ENCODE measurements at regions not wholly inside any gene's neighbourhood (a gene's known extent, or its start where the extent isn't known, plus 50 kb on each side); places are given as distances from the start of the nearest gene placed in this dataset.

DNA sequence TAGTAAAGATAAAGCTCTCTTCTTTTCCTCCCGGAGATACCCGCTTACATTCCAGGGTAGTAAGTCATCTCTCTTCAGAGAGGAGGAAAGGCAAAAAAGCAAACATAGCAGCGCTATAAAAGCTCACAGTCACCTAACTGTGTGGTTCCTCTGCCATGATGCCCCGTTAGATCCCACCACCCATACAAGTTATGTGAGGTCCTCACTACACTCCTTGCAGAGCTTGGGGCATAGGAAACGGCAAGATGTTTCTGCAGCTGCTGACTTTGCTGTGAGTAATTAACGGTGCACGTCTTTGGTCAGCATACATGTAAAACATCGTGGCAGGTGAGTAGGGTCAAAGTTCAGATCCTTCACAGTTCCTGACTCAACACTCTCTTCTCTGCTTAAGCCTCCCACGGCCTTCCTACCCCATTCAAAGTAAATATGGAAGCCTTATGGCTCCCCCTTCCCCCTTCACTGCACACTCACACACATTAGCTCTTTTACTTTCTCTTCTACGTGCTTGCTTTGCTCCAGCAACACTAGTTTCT is 218.9 kb downstream of the DIRAS2 start:
- no peak overlapping the region for H3K4me3 ChIP-seq (ENCODE audit: low read length)
- H3K9me3 Mint-ChIP-seq = no peaks in the 10 kb centered on the region
- TF ChIP-seq, protein P1, sequence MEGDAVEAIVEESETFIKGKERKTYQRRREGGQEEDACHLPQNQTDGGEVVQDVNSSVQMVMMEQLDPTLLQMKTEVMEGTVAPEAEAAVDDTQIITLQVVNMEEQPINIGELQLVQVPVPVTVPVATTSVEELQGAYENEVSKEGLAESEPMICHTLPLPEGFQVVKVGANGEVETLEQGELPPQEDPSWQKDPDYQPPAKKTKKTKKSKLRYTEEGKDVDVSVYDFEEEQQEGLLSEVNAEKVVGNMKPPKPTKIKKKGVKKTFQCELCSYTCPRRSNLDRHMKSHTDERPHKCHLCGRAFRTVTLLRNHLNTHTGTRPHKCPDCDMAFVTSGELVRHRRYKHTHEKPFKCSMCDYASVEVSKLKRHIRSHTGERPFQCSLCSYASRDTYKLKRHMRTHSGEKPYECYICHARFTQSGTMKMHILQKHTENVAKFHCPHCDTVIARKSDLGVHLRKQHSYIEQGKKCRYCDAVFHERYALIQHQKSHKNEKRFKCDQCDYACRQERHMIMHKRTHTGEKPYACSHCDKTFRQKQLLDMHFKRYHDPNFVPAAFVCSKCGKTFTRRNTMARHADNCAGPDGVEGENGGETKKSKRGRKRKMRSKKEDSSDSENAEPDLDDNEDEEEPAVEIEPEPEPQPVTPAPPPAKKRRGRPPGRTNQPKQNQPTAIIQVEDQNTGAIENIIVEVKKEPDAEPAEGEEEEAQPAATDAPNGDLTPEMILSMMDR (conservative IDR thresholded peaks at IDR 0.05) = no peak
- H3K27me3 ChIP-seq (ENCODE audit: control insufficient read depth, insufficient read depth, low read length, poor library complexity, severe bottlenecking) = no peaks in the 10 kb centered on the region
- 78 to 81% methylated on average over 4 to 10 of the region's 10 CpGs for WGBS, 2 experiments (ENCODE audit: insufficient coverage in 1 of 2, insufficient read length in 1 of 2)
- peaks cover 22% of the 10 kb centered on the region for H3K36me3 Mint-ChIP-seq (ENCODE audit: low read depth)
- no peak overlapping the region for H3K4me3 Mint-ChIP-seq
- no peak overlapping the region for H3K9ac ChIP-seq (ENCODE audit: extremely low read depth, low read length, poor library complexity, severe bottlenecking)
- H3K9me3 ChIP-seq (ENCODE audit: control insufficient read depth, low read length) = no peaks in the 10 kb centered on the region
- no peaks in the 10 kb centered on the region for H3K36me3 ChIP-seq (ENCODE audit: control insufficient read depth, insufficient read depth, low read length)
- no peak overlapping the region for H3K27ac ChIP-seq (ENCODE audit: low read depth, low read length)
- H3K4me1 ChIP-seq (ENCODE audit: control insufficient read depth, insufficient read depth, low read length) = peaks cover 4% of the 10 kb centered on the region
- H3K27ac Mint-ChIP-seq = no peak overlapping the region
- peaks cover 16% of the 10 kb centered on the region for H3K4me1 Mint-ChIP-seq
- no peaks in the 10 kb centered on the region for H3K27me3 Mint-ChIP-seq (ENCODE audit: insufficient read depth)
- DNase-seq = no peak

DNA sequence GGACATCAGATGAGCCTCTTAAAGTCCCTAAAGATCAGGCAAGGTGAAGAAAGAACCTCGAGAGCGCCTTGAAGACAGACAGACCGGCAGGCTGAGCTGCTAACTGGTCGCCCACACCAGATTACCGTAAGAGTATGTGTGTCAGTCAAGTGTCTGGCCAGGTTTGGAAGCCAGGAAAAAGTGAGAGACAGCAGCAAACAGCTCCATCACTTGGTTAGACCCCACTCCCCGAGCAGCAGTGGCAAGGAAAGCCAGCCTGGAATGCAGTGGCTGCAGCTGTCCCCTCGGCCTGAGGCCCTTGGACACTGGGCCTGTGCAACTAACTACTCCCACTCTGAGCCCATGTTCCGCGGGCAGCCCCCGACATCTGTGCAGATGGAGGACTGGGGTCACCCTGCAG is 214.1 kb downstream of the DIRAS2 start:
- H3K4me1 ChIP-seq (ENCODE audit: control insufficient read depth, insufficient read depth, low read length) = no peaks in the 10 kb centered on the region
- H3K4me3 Mint-ChIP-seq = no peak overlapping the region
- no peak overlapping the region for H3K27ac ChIP-seq (ENCODE audit: low read depth, low read length)
- H3K4me1 Mint-ChIP-seq = peaks cover 18% of the 10 kb centered on the region
- no peak overlapping the region for H3K9ac ChIP-seq (ENCODE audit: extremely low read depth, low read length, poor library complexity, severe bottlenecking)
- no peaks in the 10 kb centered on the region for H3K27me3 ChIP-seq (ENCODE audit: control insufficient read depth, insufficient read depth, low read length, poor library complexity, severe bottlenecking)
- H3K9me3 Mint-ChIP-seq = no peaks in the 10 kb centered on the region
- H3K36me3 ChIP-seq (ENCODE audit: control insufficient read depth, insufficient read depth, low read length) = no peaks in the 10 kb centered on the region
- TF ChIP-seq, protein P1 (conservative IDR thresholded peaks at IDR 0.05) = no peak
- no peak overlapping the region for H3K27ac Mint-ChIP-seq
- H3K36me3 Mint-ChIP-seq (ENCODE audit: low read depth) = peaks cover 22% of the 10 kb centered on the region
- H3K9me3 ChIP-seq (ENCODE audit: control insufficient read depth, low read length) = no peaks in the 10 kb centered on the region
- peaks cover 3% of the 10 kb centered on the region for H3K27me3 Mint-ChIP-seq (ENCODE audit: insufficient read depth)
- peak; percentile 52 for DNase-seq
- 91 to 92% methylated on average over 10 of the region's 10 CpGs for WGBS, 2 experiments (ENCODE audit: insufficient coverage in 1 of 2, insufficient read length in 1 of 2)
- no peak overlapping the region for H3K4me3 ChIP-seq (ENCODE audit: low read length)

DNA sequence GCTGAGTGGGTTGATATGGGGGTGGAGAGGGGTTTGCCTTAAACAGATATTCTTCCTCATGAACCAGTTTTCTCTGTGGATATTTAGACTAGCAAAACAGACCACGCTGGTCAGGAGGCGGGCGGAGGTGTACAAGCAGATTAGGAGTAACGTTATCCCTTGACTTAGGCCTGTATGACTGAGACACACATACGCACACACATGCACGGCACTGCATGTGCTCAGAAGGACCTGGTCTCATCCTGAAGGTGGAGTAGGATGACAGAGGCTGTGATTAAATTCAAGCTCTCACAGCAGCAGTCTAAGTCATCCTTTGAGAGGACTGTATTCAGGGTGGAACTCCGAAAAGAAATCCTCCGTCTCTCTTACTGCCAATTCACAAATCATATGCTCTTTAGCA is 209.7 kb downstream of the DIRAS2 start:
- no peaks in the 10 kb centered on the region for H3K27me3 ChIP-seq (ENCODE audit: control insufficient read depth, insufficient read depth, low read length, poor library complexity, severe bottlenecking)
- H3K4me1 ChIP-seq (ENCODE audit: control insufficient read depth, insufficient read depth, low read length) = no peaks in the 10 kb centered on the region
- 54 to 61% methylated on average over 6 to 8 of the region's 8 CpGs for WGBS, 2 experiments (ENCODE audit: insufficient coverage in 1 of 2, insufficient read length in 1 of 2)
- H3K4me3 Mint-ChIP-seq = peak overlapping the region; percentile 62
- H3K4me1 Mint-ChIP-seq = peaks cover 39% of the 10 kb centered on the region
- no peaks in the 10 kb centered on the region for H3K9me3 Mint-ChIP-seq
- H3K9ac ChIP-seq (ENCODE audit: extremely low read depth, low read length, poor library complexity, severe bottlenecking) = peak overlapping the region; percentile 57
- H3K36me3 Mint-ChIP-seq (ENCODE audit: low read depth) = peaks cover 11% of the 10 kb centered on the region
- peaks cover 10% of the 10 kb centered on the region for H3K27me3 Mint-ChIP-seq (ENCODE audit: insufficient read depth)
- H3K27ac ChIP-seq (ENCODE audit: low read depth, low read length) = peak overlapping the region; percentile 63
- DNase-seq = no peak
- H3K27ac Mint-ChIP-seq = peak overlapping the region; percentile 94
- no peaks in the 10 kb centered on the region for H3K36me3 ChIP-seq (ENCODE audit: control insufficient read depth, insufficient read depth, low read length)
- TF ChIP-seq, protein P1 (conservative IDR thresholded peaks at IDR 0.05) = no peak
- no peaks in the 10 kb centered on the region for H3K9me3 ChIP-seq (ENCODE audit: control insufficient read depth, low read length)
- peak overlapping the region; percentile 76 for H3K4me3 ChIP-seq (ENCODE audit: low read length)

All from endodermal cell (in vitro differentiated cells).